Transverse colon (tissue), 4 donors: ENCODE measurements at regions not wholly inside any gene's neighbourhood (a gene's known extent, or its start where the extent isn't known, plus 50 kb on each side); places are given as distances from the start of the nearest gene placed in this dataset.
"Not testable (repeated sequence)": the region's sequence is repeated elsewhere in the genome, so short reads cannot be mapped to it uniquely, and the experiment has no call there.

Source experiments
- CTCF ChIP-seq, 5 experiments: fragments of 200-600 bp in 3 of 5; fragments of 450-650 bp in 2 of 5; sonication (generic) in 3 of 5; IDR thresholded peaks; 1 replicate in 2 of 5; 2 replicates in 3 of 5; pipeline ENCODE4 v1.5.1; 2016 to 2017; ENCODE audit warnings: antibody characterized with exemption in 5 of 5, inconsistent platforms in 3 of 5, mild to moderate bottlenecking in 2 of 5, moderate library complexity in 1 of 5
- EP300 ChIP-seq: sonication (generic); formaldehyde crosslinking; IDR thresholded peaks from one replicate; pipeline ENCODE4 v1.6.1; 2017; ENCODE audit warnings: antibody characterized with exemption, low read depth
- POLR2A ChIP-seq: fragments of 450-650 bp; IDR thresholded peaks from one replicate; pipeline ENCODE4 v1.6.1; 2016; ENCODE audit warnings: antibody characterized with exemption, mild to moderate bottlenecking, moderate library complexity
- POLR2AphosphoS5 ChIP-seq, 3 donors: sonication (generic); formaldehyde crosslinking; IDR thresholded peaks; one replicate each; pipeline ENCODE4 v1.6.1; 2016; ENCODE audit warnings: antibody characterized with exemption in 3 of 3

- TF ChIP-seq POLR2AphosphoS5 (IDR thresholded peaks at IDR 0.05); POLR2A; CTCF (IDR thresholded peaks at IDR 0.05); EP300: not testable (repeated sequence)
Observed at GRCh38 chr5:110284121-110284520, 442.4 kb downstream of the TMEM232 start.
